ENCODE measurements at regions not wholly inside any gene's neighbourhood (a gene's known extent, or its start where the extent isn't known, plus 50 kb on each side); places are given as distances from the start of the nearest gene placed in this dataset.

DNA sequence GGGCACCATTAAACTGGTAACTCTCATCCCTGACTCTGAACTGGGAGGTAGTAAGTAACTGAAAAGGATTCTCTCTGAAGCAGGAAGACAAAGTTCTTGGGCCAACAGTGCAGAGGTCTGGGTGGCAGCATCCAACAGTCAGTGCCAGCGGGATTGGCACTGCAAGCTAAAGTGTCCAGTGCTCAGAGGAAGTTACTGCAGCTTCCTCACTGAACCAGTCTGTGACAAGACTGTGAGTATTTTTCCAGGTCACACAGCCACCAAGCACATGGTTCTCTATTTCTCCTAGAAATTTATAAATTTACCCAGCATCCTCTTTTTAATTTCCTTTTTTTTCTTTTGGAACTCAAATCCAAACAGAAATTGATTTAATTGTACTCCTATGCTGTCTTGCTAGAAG, 81.6 kb upstream of the FAR2 start:
- Histone ChIP-seq H3K27ac (ENCODE audit: low read depth, low read length, poor library complexity, severe bottlenecking) (no peak overlapping the region), H3K4me3 (ENCODE audit: low read depth, low read length, poor library complexity, severe bottlenecking) (no peak overlapping the region), H3K36me3 (ENCODE audit: insufficient read depth, low read length, poor library complexity, severe bottlenecking) (no peaks in the 10 kb centered on the region), H3K4me1 (ENCODE audit: insufficient read depth, low read length, poor library complexity, severe bottlenecking) (no peaks in the 10 kb centered on the region), H3K9me3 (ENCODE audit: low read depth, low read length, poor library complexity, severe bottlenecking) (no peaks in the 10 kb centered on the region), H3K27me3 (replicated peaks; ENCODE audit: insufficient read depth, low read depth, low read length, poor library complexity) (no peaks in the 10 kb centered on the region)
- ChIA-PET CTCF (no interaction called here), POLR2A (ENCODE audit: low non-redundant PET) (no interaction called here)
- no TSS peak for BruUV-seq (replicated peaks)
- TF ChIP-seq EZH2 (IDR thresholded peaks at IDR 0.05; ENCODE audit: borderline replicate concordance, low read depth, low read length, poor library complexity, severe bottlenecking), result no peak
- TF ChIP-seq, protein P1, sequence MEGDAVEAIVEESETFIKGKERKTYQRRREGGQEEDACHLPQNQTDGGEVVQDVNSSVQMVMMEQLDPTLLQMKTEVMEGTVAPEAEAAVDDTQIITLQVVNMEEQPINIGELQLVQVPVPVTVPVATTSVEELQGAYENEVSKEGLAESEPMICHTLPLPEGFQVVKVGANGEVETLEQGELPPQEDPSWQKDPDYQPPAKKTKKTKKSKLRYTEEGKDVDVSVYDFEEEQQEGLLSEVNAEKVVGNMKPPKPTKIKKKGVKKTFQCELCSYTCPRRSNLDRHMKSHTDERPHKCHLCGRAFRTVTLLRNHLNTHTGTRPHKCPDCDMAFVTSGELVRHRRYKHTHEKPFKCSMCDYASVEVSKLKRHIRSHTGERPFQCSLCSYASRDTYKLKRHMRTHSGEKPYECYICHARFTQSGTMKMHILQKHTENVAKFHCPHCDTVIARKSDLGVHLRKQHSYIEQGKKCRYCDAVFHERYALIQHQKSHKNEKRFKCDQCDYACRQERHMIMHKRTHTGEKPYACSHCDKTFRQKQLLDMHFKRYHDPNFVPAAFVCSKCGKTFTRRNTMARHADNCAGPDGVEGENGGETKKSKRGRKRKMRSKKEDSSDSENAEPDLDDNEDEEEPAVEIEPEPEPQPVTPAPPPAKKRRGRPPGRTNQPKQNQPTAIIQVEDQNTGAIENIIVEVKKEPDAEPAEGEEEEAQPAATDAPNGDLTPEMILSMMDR (conservative IDR thresholded peaks at IDR 0.05; ENCODE audit: low read depth, low read length), result no peak
- intact Hi-C loops (cut with micrococcal nuclease; ENCODE audit: unreplicated experiment), result no loop called here
- DNase-seq (ENCODE audit: low spot score), result no peak

DNA sequence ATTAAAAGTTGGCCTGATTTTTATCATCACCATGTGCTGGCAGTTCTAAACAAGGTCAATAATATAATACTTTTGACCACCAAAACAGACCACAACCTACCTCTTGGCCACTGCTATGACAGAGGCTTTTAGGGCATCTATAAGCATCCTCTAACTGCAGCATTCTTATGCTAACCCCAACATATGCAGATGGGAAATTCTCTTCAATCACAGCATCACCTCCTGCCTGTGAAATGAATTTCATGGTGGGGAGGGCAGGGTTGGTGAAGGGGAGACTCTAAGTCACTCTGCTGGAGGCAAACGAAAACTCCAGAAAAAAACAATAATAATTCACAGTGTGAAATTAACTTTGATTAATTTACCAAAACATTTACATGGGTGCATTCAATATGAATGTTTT, 78.8 kb upstream of the FAR2 start:
- intact Hi-C loops (cut with micrococcal nuclease; ENCODE audit: unreplicated experiment), result loop anchor here (5.0 kb wide), 1 partner anchor 247 kb away; no protein-coding TSS in a partner anchor
- CTCF ChIA-PET, result no interaction called here
- Histone ChIP-seq H3K36me3 (ENCODE audit: insufficient read depth, low read length, poor library complexity, severe bottlenecking) (no peaks in the 10 kb centered on the region), H3K27ac (ENCODE audit: low read depth, low read length, poor library complexity, severe bottlenecking) (no peak overlapping the region), H3K4me1 (ENCODE audit: insufficient read depth, low read length, poor library complexity, severe bottlenecking) (no peaks in the 10 kb centered on the region), H3K27me3 (replicated peaks; ENCODE audit: insufficient read depth, low read depth, low read length, poor library complexity) (no peaks in the 10 kb centered on the region), H3K9me3 (ENCODE audit: low read depth, low read length, poor library complexity, severe bottlenecking) (no peaks in the 10 kb centered on the region), H3K4me3 (ENCODE audit: low read depth, low read length, poor library complexity, severe bottlenecking) (no peak overlapping the region)
- POLR2A ChIA-PET (ENCODE audit: low non-redundant PET), result no interaction called here
- no peak for TF ChIP-seq EZH2 (IDR thresholded peaks at IDR 0.05; ENCODE audit: borderline replicate concordance, low read depth, low read length, poor library complexity, severe bottlenecking)
- TF ChIP-seq, protein P1 (conservative IDR thresholded peaks at IDR 0.05; ENCODE audit: low read depth, low read length), result no peak
- BruUV-seq (replicated peaks), result no TSS peak
- no peak for DNase-seq (ENCODE audit: low spot score)

DNA sequence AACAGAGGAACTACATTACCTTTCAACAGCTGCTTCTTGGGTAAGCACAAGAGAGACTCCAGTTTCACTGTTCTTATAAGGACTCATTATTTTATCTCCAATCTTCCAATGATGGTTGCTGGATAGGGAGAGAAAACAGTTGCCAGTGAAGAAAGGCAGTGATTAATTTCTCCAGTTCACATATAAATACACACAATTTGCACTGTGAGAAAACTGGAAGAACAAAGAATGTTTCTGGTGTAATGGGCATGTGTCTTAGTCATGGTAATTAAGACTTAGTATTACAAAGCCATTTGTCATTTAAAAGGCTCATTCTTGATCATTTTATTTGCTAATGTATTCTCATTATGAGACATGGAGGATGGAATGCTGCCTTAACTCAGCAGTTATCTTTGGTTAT, 78.0 kb upstream of the FAR2 start:
- CTCF ChIA-PET, result interaction anchor here (0.6 kb wide), 1 partner anchor 15 kb away, joined by 3 read pairs; no protein-coding TSS in a partner anchor
- no peaks in the 10 kb centered on the region for H3K4me1 ChIP-seq (ENCODE audit: insufficient read depth, low read length, poor library complexity, severe bottlenecking)
- no peak overlapping the region for H3K4me3 ChIP-seq (ENCODE audit: low read depth, low read length, poor library complexity, severe bottlenecking)
- DNase-seq (ENCODE audit: low spot score), result no peak
- no peak overlapping the region for H3K27ac ChIP-seq (ENCODE audit: low read depth, low read length, poor library complexity, severe bottlenecking)
- BruUV-seq (replicated peaks), result no TSS peak
- TF ChIP-seq EZH2 (IDR thresholded peaks at IDR 0.05; ENCODE audit: borderline replicate concordance, low read depth, low read length, poor library complexity, severe bottlenecking), result no peak
- TF ChIP-seq, protein P1 (conservative IDR thresholded peaks at IDR 0.05; ENCODE audit: low read depth, low read length), result no peak
- POLR2A ChIA-PET (ENCODE audit: low non-redundant PET), result no interaction called here
- no peaks in the 10 kb centered on the region for H3K27me3 ChIP-seq (replicated peaks; ENCODE audit: insufficient read depth, low read depth, low read length, poor library complexity)
- no peaks in the 10 kb centered on the region for H3K9me3 ChIP-seq (ENCODE audit: low read depth, low read length, poor library complexity, severe bottlenecking)
- H3K36me3 ChIP-seq (ENCODE audit: insufficient read depth, low read length, poor library complexity, severe bottlenecking), result no peaks in the 10 kb centered on the region
- intact Hi-C loops (cut with micrococcal nuclease; ENCODE audit: unreplicated experiment), result loop anchor here (5.0 kb wide), 1 partner anchor 246 kb away; no protein-coding TSS in a partner anchor
